ENCODE measurements at regions not wholly inside any gene's neighbourhood (a gene's known extent, or its start where the extent isn't known, plus 50 kb on each side); places are given as distances from the start of the nearest gene placed in this dataset.

DNA sequence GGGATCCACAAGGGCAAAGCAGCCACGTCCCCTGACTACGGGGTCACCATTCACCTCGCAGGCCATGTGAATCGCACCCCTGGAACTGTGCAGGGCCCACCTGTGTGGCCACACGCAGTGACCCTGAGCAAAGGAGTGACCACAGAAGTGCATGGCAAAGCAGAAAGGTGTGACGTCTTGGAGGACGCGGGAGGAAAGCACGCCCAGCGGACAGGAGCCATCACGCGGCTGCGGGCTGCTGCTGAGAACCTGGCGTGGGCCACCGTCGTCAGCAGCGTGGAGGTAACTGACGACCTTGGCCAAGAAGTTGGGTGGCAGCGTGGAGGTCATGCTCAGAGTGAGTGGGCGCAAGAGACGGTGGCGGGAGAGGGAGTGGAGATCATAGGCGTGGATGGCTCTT lies 76.7 kb upstream of the C1orf174 start:
- TF ChIP-seq EP300 (IDR thresholded peaks at IDR 0.05) (no peak), POLR2A (IDR thresholded peaks at IDR 0.05) (no peak)
- TF ChIP-seq, protein P1, sequence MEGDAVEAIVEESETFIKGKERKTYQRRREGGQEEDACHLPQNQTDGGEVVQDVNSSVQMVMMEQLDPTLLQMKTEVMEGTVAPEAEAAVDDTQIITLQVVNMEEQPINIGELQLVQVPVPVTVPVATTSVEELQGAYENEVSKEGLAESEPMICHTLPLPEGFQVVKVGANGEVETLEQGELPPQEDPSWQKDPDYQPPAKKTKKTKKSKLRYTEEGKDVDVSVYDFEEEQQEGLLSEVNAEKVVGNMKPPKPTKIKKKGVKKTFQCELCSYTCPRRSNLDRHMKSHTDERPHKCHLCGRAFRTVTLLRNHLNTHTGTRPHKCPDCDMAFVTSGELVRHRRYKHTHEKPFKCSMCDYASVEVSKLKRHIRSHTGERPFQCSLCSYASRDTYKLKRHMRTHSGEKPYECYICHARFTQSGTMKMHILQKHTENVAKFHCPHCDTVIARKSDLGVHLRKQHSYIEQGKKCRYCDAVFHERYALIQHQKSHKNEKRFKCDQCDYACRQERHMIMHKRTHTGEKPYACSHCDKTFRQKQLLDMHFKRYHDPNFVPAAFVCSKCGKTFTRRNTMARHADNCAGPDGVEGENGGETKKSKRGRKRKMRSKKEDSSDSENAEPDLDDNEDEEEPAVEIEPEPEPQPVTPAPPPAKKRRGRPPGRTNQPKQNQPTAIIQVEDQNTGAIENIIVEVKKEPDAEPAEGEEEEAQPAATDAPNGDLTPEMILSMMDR (IDR thresholded peaks at IDR 0.05): no peak
